ENCODE measurements at regions not wholly inside any gene's neighbourhood (a gene's known extent, or its start where the extent isn't known, plus 50 kb on each side); places are given as distances from the start of the nearest gene placed in this dataset.

GRCh38 chr3:96711816-96712215, 102.6 kb upstream of the EPHA6 start:
- DNase-seq (ENCODE audit: low read depth in 2 of 2), result no peak

- DNase-seq (ENCODE audit: low read depth in 2 of 2), result no peak
Measured at GRCh38 chr3:96712792-96713191, 101.6 kb upstream of the EPHA6 start.

GRCh38 chr3:96719921-96720320, 94.5 kb upstream of the EPHA6 start:
- no peak for DNase-seq (ENCODE audit: low read depth in 2 of 2)

GRCh38 chr3:96731031-96731430, 83.4 kb upstream of the EPHA6 start:
- no peak for DNase-seq (ENCODE audit: low read depth in 2 of 2)

- DNase-seq (ENCODE audit: low read depth in 2 of 2), result no peak
Measured at GRCh38 chr3:96734273-96735009, 80.0 kb upstream of the EPHA6 start.

- DNase-seq (ENCODE audit: low read depth in 2 of 2), result no peak
Measured at GRCh38 chr3:96748139-96748538, 66.3 kb upstream of the EPHA6 start.

- no peak for DNase-seq (ENCODE audit: low read depth in 2 of 2)
Measured at GRCh38 chr3:96750094-96750767, 64.2 kb upstream of the EPHA6 start.

GRCh38 chr3:96753124-96753523, 61.3 kb upstream of the EPHA6 start:
- no peak for DNase-seq (ENCODE audit: low read depth in 2 of 2)

GRCh38 chr3:96754128-96754527, 60.3 kb upstream of the EPHA6 start:
- no peak for DNase-seq (ENCODE audit: low read depth in 2 of 2)

GRCh38 chr3:96755519-96755918, 58.9 kb upstream of the EPHA6 start:
- no peak for DNase-seq (ENCODE audit: low read depth in 2 of 2)

- no peak for DNase-seq (ENCODE audit: low read depth in 2 of 2)
Measured at GRCh38 chr3:96756516-96756915, 57.9 kb upstream of the EPHA6 start.

- no peak for DNase-seq (ENCODE audit: low read depth in 2 of 2)
Measured at GRCh38 chr3:96760956-96761355, 53.4 kb upstream of the EPHA6 start.
